ENCODE measurements at regions not wholly inside any gene's neighbourhood (a gene's known extent, or its start where the extent isn't known, plus 50 kb on each side); places are given as distances from the start of the nearest gene placed in this dataset.
"Not testable (repeated sequence)": the region's sequence is repeated elsewhere in the genome, so short reads cannot be mapped to it uniquely, and the experiment has no call there.

- no peak for DNase-seq (ENCODE audit: low read depth)
Observed at GRCh38 chr13:24563087-24563486, 50.5 kb upstream of the PARP4 start.

GRCh38 chr13:24563971-24564370 is 51.4 kb upstream of the PARP4 start:
- DNase-seq (ENCODE audit: low read depth), result not testable (repeated sequence)

GRCh38 chr13:24564881-24565280 is 52.3 kb upstream of the PARP4 start:
- DNase-seq (ENCODE audit: low read depth), result no peak

GRCh38 chr13:24567593-24567992 is 55.0 kb upstream of the PARP4 start:
- DNase-seq (ENCODE audit: low read depth), result not testable (repeated sequence)

- DNase-seq (ENCODE audit: low read depth), result no peak
Observed at GRCh38 chr13:24574847-24575246, 62.3 kb upstream of the PARP4 start.

- not testable (repeated sequence) for DNase-seq (ENCODE audit: low read depth)
Observed at GRCh38 chr13:24580315-24580714, 67.7 kb upstream of the PARP4 start.

GRCh38 chr13:24581578-24581977 is 69.0 kb upstream of the PARP4 start:
- DNase-seq (ENCODE audit: low read depth), result not testable (repeated sequence)

GRCh38 chr13:24591697-24592096 is 79.1 kb upstream of the PARP4 start:
- DNase-seq (ENCODE audit: low read depth), result not testable (repeated sequence)

GRCh38 chr13:24597906-24598670 is 82.1 kb upstream of the ATP12A start:
- not testable (repeated sequence) for DNase-seq (ENCODE audit: low read depth)

GRCh38 chr13:24599019-24599791 is 81.0 kb upstream of the ATP12A start:
- DNase-seq (ENCODE audit: low read depth), result not testable (repeated sequence)

- no peak for DNase-seq (ENCODE audit: low read depth)
Observed at GRCh38 chr13:24605923-24606372, 74.3 kb upstream of the ATP12A start.

GRCh38 chr13:24606486-24607170 is 73.6 kb upstream of the ATP12A start:
- no peak for DNase-seq (ENCODE audit: low read depth)

- no peak for DNase-seq (ENCODE audit: low read depth)
Observed at GRCh38 chr13:24610956-24611355, 69.3 kb upstream of the ATP12A start.

GRCh38 chr13:24612726-24613125 is 67.5 kb upstream of the ATP12A start:
- no peak for DNase-seq (ENCODE audit: low read depth)

GRCh38 chr13:24613128-24613527 is 67.1 kb upstream of the ATP12A start:
- DNase-seq (ENCODE audit: low read depth), result no peak

- DNase-seq (ENCODE audit: low read depth), result no peak
Observed at GRCh38 chr13:24613755-24614154, 66.5 kb upstream of the ATP12A start.

GRCh38 chr13:24614306-24615080 is 65.7 kb upstream of the ATP12A start:
- no peak for DNase-seq (ENCODE audit: low read depth)

- no peak for DNase-seq (ENCODE audit: low read depth)
Observed at GRCh38 chr13:24615114-24615513, 65.1 kb upstream of the ATP12A start.

- no peak for DNase-seq (ENCODE audit: low read depth)
Observed at GRCh38 chr13:24615911-24616472, 64.2 kb upstream of the ATP12A start.

GRCh38 chr13:24616514-24616913 is 63.7 kb upstream of the ATP12A start:
- no peak for DNase-seq (ENCODE audit: low read depth)

GRCh38 chr13:24617256-24618010 is 62.8 kb upstream of the ATP12A start:
- DNase-seq (ENCODE audit: low read depth), result no peak

All from stimulated activated CD8-positive, alpha-beta memory T cell treated with anti-CD3 and anti-CD28 coated beads, Interleukin-15, amount 100 ng/mL, for 1 hour (primary cell).